ENCODE measurements at regions not wholly inside any gene's neighbourhood (a gene's known extent, or its start where the extent isn't known, plus 50 kb on each side); places are given as distances from the start of the nearest gene placed in this dataset.

DNA sequence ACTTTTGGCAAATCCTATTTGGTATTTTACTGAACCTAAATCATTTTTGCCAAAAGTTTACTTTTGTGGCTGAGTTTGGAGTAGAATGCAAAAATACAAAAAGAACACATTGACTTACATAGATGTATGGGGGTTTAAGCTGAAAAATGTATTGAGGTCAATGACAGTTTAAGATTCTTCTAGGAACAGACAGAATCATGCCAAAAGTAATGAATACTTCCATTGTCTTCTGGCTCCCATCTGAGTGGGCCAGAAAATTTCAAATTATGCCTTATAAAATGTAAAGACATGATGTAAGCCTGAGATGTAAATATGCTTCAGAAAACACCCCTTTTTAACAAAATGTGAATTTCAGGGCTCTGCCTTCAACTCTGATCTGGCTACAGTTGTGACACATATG lies 375.1 kb upstream of the DPH6 start:
- TF ChIP-seq, protein P1, sequence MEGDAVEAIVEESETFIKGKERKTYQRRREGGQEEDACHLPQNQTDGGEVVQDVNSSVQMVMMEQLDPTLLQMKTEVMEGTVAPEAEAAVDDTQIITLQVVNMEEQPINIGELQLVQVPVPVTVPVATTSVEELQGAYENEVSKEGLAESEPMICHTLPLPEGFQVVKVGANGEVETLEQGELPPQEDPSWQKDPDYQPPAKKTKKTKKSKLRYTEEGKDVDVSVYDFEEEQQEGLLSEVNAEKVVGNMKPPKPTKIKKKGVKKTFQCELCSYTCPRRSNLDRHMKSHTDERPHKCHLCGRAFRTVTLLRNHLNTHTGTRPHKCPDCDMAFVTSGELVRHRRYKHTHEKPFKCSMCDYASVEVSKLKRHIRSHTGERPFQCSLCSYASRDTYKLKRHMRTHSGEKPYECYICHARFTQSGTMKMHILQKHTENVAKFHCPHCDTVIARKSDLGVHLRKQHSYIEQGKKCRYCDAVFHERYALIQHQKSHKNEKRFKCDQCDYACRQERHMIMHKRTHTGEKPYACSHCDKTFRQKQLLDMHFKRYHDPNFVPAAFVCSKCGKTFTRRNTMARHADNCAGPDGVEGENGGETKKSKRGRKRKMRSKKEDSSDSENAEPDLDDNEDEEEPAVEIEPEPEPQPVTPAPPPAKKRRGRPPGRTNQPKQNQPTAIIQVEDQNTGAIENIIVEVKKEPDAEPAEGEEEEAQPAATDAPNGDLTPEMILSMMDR (IDR thresholded peaks at IDR 0.05) = no peak
- TF ChIP-seq EP300 (IDR thresholded peaks at IDR 0.05) = no peak
- no peak for TF ChIP-seq POLR2AphosphoS5 (IDR thresholded peaks at IDR 0.05)
